Heart left ventricle (tissue), 16 donors: ENCODE measurements at regions not wholly inside any gene's neighbourhood (a gene's known extent, or its start where the extent isn't known, plus 50 kb on each side); places are given as distances from the start of the nearest gene placed in this dataset.

ENCODE experiments used
- ATAC-seq, 4 donors: fragments of 200-7000 bp; cut with Tn5 transposase; one replicate each; pipeline ENCODE4 v1.9.1; 2020 to 2022; ENCODE audit warnings: moderate library complexity in 4 of 4, mild to moderate bottlenecking in 3 of 4, moderate number of reproducible peaks in 1 of 4
- DNase-seq, 5 donors: peaks; one replicate each; pipeline ENCODE4 v3.0.0-alpha.2; 2020
- H3K27ac ChIP-seq, 12 donors: fragments of 200-600 bp; sonication (generic) in 4 of 12; one replicate each; pipeline versions ENCODE4 v1.5.0 to v1.8.0; 2016 to 2022; ENCODE audit warnings: mild to moderate bottlenecking in 2 of 12
- H3K27me3 ChIP-seq, 9 donors: fragments of 200-600 bp; sonication (generic) in 2 of 9; one replicate each; pipeline versions ENCODE4 v1.5.1 to v1.8.0; 2016 to 2022; ENCODE audit warnings: mild to moderate bottlenecking in 3 of 9
- H3K36me3 ChIP-seq, 9 donors: fragments of 200-600 bp; sonication (generic) in 2 of 9; one replicate each; pipeline versions ENCODE4 v1.5.0 to v1.8.0; 2018 to 2022; ENCODE audit warnings: mild to moderate bottlenecking in 2 of 9
- H3K4me1 ChIP-seq, 12 donors: fragments of 200-600 bp; sonication (generic) in 4 of 12; one replicate each; pipeline versions ENCODE4 v1.5.0 to v1.8.0; 2016 to 2022; ENCODE audit warnings: mild to moderate bottlenecking in 3 of 12
- H3K4me3 ChIP-seq, 12 donors: fragments of 200-600 bp; sonication (generic) in 4 of 12; one replicate each; pipeline versions ENCODE4 v1.5.0 to v1.8.0; 2017 to 2022; ENCODE audit warnings: mild to moderate bottlenecking in 9 of 12, moderate library complexity in 4 of 12
- H3K9me3 ChIP-seq, 12 donors: fragments of 200-600 bp; sonication (generic) in 4 of 12; one replicate each; pipeline versions ENCODE4 v1.5.0 to v1.8.0; 2016 to 2022; ENCODE audit warnings: mild to moderate bottlenecking in 1 of 12
- POLR2A ChIP-seq, 2 donors: fragments of 450-650 bp; IDR thresholded peaks; one replicate each; pipeline ENCODE4 v1.6.1; 2017; ENCODE audit warnings: antibody characterized with exemption in 2 of 2, mild to moderate bottlenecking in 2 of 2, moderate library complexity in 2 of 2
- WGBS, 4 donors: extraction: QIAGEN DNeasy Blood & Tissue Kit in 2 of 4; methylation state at CpG; one replicate each; pipeline versions ENCODE4 v1.1.5 to v1.1.7; 2013 to 2018; 5-methylcytosine and 5-hydroxymethylcytosine counted together
- intact Hi-C, 10 donors: fragments of 100-400 bp; cut with DNase I; formaldehyde crosslinking; loops; one replicate each; pipeline versions ENCODE4 v1.11.1 to v1.14.2; 2022
- TF ChIP-seq, protein P1 (sequence below), 12 donors: fragments of 200-600 bp; sonication (generic) in 4 of 12; IDR thresholded peaks; one replicate each; pipeline versions ENCODE4 v1.5.0 to v1.8.0; 2018 to 2022; ENCODE audit warnings: antibody characterized with exemption in 12 of 12, mild to moderate bottlenecking in 5 of 12
- donor health status: ischemic (EF 13 %, LVEDD 7.1; RV severe dilation, severe dysfunction).
- donor health status: healthy with polysubstance abuse.
- donor health status: DM: no; HTN: yes; CAD: no.
- donor health status: DM: no; HTN: no; CAD: no.
- donor health status: ischemic (EF 25% LVEDD 6.9; RV normal size, moderate dysfunction).
- donor health status: ischemic (EF 25% LVEDD 5.7; RV mildly dilated, moderate dysfunction).
- donor health status: healthy.
- donor health status: DM: yes; HTN: yes; CAD: no.
- donor health status: ischemic (EF 35%, LVEDD 5.7; RV mildly dilated, moderate dysfunction).
- donor health status: nonischemic (EF 11% LVEDD 7.7; RV severe dilation, severe dysfunction).
- donor health status: DM: yes; HTN: yes; CAD: no.
- donor health status: PGD.
- donor health status: ischemic (EF 29% LVEDD 5.4; RV normal size, mild dysfunction).
- donor health status: nonischemic (EF 23%, LVEDD 6.1; RV moderate dilation, normal function).

GRCh38 chr1:232553809-232554208 is 76.1 kb downstream of the SIPA1L2 start:
- H3K36me3 ChIP-seq: no peaks in the 10 kb centered on the region
- H3K9me3 ChIP-seq: no peaks in the 10 kb centered on the region
- H3K27ac ChIP-seq: peak overlapping the region; percentile 24 to 80 (median 62)
- H3K4me1 ChIP-seq: peaks cover 3 to 83% (median 56%) of the 10 kb centered on the region in 12 donors
- TF ChIP-seq, protein P1, sequence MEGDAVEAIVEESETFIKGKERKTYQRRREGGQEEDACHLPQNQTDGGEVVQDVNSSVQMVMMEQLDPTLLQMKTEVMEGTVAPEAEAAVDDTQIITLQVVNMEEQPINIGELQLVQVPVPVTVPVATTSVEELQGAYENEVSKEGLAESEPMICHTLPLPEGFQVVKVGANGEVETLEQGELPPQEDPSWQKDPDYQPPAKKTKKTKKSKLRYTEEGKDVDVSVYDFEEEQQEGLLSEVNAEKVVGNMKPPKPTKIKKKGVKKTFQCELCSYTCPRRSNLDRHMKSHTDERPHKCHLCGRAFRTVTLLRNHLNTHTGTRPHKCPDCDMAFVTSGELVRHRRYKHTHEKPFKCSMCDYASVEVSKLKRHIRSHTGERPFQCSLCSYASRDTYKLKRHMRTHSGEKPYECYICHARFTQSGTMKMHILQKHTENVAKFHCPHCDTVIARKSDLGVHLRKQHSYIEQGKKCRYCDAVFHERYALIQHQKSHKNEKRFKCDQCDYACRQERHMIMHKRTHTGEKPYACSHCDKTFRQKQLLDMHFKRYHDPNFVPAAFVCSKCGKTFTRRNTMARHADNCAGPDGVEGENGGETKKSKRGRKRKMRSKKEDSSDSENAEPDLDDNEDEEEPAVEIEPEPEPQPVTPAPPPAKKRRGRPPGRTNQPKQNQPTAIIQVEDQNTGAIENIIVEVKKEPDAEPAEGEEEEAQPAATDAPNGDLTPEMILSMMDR (IDR thresholded peaks at IDR 0.05): no peak
- H3K27me3 ChIP-seq: no peaks in the 10 kb centered on the region
- DNase-seq: no peak
- H3K4me3 ChIP-seq: no peak overlapping the region
- ATAC-seq: no peak
- intact Hi-C loops: loop anchor here in 6 of 10 donors (5.0 to 10.0 kb wide), 6 partner anchors 42 to 699 kb away; no protein-coding TSS in a partner anchor

DNA sequence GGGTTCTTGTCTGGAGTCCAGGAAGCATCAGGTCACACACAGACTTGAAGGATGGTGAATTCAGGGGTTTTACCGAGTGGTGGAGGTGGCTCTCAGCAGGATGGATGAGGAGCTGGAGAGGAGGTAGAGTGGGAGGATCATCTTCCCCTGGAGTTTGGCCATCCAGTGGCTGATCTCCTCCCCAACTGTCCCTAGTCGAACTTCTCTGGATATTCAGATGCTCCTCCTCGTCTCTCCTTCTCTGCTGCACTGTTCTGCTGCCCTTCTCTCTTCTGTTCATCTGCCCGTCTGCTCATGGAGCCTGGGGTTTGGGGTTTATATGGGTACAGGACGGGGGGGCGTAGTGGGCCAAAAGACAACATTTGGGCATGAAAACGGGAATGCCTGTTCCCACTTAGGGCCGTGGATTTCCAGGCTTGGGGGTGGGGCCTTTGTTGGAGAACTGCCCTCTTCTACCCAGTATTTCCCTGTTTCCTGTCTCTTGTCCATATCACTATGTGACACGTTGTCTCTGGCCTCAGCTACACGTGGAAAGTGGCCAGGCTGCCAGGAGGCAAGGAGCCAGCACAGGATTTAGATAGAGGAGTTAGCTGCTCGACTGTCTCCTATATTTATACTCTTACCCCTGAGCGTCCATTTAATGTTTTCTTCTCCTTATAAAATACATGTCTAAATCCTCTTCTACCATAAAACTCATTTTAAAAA is 76.7 kb downstream of the SIPA1L2 start:
- 20 to 33% (median 28%) methylated on average over 12 of the region's 12 CpGs for WGBS, 4 donors
- no peak for TF ChIP-seq POLR2A (IDR thresholded peaks at IDR 0.05)
- TF ChIP-seq, protein P1 (IDR thresholded peaks at IDR 0.05): no peak
- H3K4me1 ChIP-seq: peaks cover 3 to 83% (median 56%) of the 10 kb centered on the region in 12 donors
- ATAC-seq (peak; percentile 84 to 91 (median 90)), DNase-seq (peak; percentile 81 to 90 (median 88))
- no peaks in the 10 kb centered on the region for H3K36me3 ChIP-seq
- H3K27me3 ChIP-seq: no peaks in the 10 kb centered on the region
- H3K9me3 ChIP-seq: no peaks in the 10 kb centered on the region
- peak overlapping the region in 3 of 12 donors; percentile 13 to 26 (median 24) for H3K4me3 ChIP-seq
- intact Hi-C loops: loop anchor here in 6 of 10 donors (5.0 to 10.0 kb wide), 6 partner anchors 41 to 698 kb away; no protein-coding TSS in a partner anchor
- peak overlapping the region; percentile 24 to 80 (median 62) for H3K27ac ChIP-seq

- intact Hi-C loops: loop anchor here in 6 of 10 donors (5.0 to 10.0 kb wide), 6 partner anchors 39 to 697 kb away; no protein-coding TSS in a partner anchor
- no peaks in the 10 kb centered on the region for H3K27me3 ChIP-seq
- H3K4me1 ChIP-seq: peaks cover 3 to 75% (median 53%) of the 10 kb centered on the region in 12 donors
- ATAC-seq: no peak
- H3K27ac ChIP-seq: no peak overlapping the region
- H3K4me3 ChIP-seq: no peak overlapping the region
- 88 to 92% (median 90%) methylated on average over 7 of the region's 7 CpGs for WGBS, 4 donors
- DNase-seq: no peak
- no peaks in the 10 kb centered on the region for H3K9me3 ChIP-seq
- TF ChIP-seq POLR2A (IDR thresholded peaks at IDR 0.05): no peak
- TF ChIP-seq, protein P1 (IDR thresholded peaks at IDR 0.05): no peak
- H3K36me3 ChIP-seq: no peaks in the 10 kb centered on the region
These were observed 78.5 kb downstream of the SIPA1L2 start for GRCh38 chr1:232551386-232551785.

GRCh38 chr1:232550007-232550406 is 79.9 kb downstream of the SIPA1L2 start:
- TF ChIP-seq, protein P1 (IDR thresholded peaks at IDR 0.05): no peak
- TF ChIP-seq POLR2A (IDR thresholded peaks at IDR 0.05): no peak
- H3K27ac ChIP-seq: no peak overlapping the region
- WGBS, 4 donors: 77 to 86% (median 81%) methylated on average over 2 of the region's 2 CpGs
- intact Hi-C loops: loop anchor here in 6 of 10 donors (5.0 to 10.0 kb wide), 6 partner anchors 38 to 695 kb away; no protein-coding TSS in a partner anchor
- no peaks in the 10 kb centered on the region for H3K9me3 ChIP-seq
- H3K36me3 ChIP-seq: no peaks in the 10 kb centered on the region
- no peaks in the 10 kb centered on the region for H3K27me3 ChIP-seq
- peaks cover 3 to 61% (median 43%) of the 10 kb centered on the region in 12 donors for H3K4me1 ChIP-seq
- ATAC-seq (no peak), DNase-seq (no peak)
- H3K4me3 ChIP-seq: no peak overlapping the region
